Heart left ventricle (tissue), 16 donors: ENCODE measurements at regions not wholly inside any gene's neighbourhood (a gene's known extent, or its start where the extent isn't known, plus 50 kb on each side); places are given as distances from the start of the nearest gene placed in this dataset.

Source experiments
- ATAC-seq, 4 donors: fragments of 200-7000 bp; cut with Tn5 transposase; one replicate each; pipeline ENCODE4 v1.9.1; 2020 to 2022; ENCODE audit warnings: moderate library complexity in 4 of 4, mild to moderate bottlenecking in 3 of 4, moderate number of reproducible peaks in 1 of 4
- DNase-seq, 5 donors: peaks; one replicate each; pipeline ENCODE4 v3.0.0-alpha.2; 2020
- H3K27ac ChIP-seq, 12 donors: fragments of 200-600 bp; sonication (generic) in 4 of 12; one replicate each; pipeline versions ENCODE4 v1.5.0 to v1.8.0; 2016 to 2022; ENCODE audit warnings: mild to moderate bottlenecking in 2 of 12
- H3K27me3 ChIP-seq, 9 donors: fragments of 200-600 bp; sonication (generic) in 2 of 9; one replicate each; pipeline versions ENCODE4 v1.5.1 to v1.8.0; 2016 to 2022; ENCODE audit warnings: mild to moderate bottlenecking in 3 of 9
- H3K36me3 ChIP-seq, 9 donors: fragments of 200-600 bp; sonication (generic) in 2 of 9; one replicate each; pipeline versions ENCODE4 v1.5.0 to v1.8.0; 2018 to 2022; ENCODE audit warnings: mild to moderate bottlenecking in 2 of 9
- H3K4me1 ChIP-seq, 12 donors: fragments of 200-600 bp; sonication (generic) in 4 of 12; one replicate each; pipeline versions ENCODE4 v1.5.0 to v1.8.0; 2016 to 2022; ENCODE audit warnings: mild to moderate bottlenecking in 3 of 12
- H3K4me3 ChIP-seq, 12 donors: fragments of 200-600 bp; sonication (generic) in 4 of 12; one replicate each; pipeline versions ENCODE4 v1.5.0 to v1.8.0; 2017 to 2022; ENCODE audit warnings: mild to moderate bottlenecking in 9 of 12, moderate library complexity in 4 of 12
- H3K9me3 ChIP-seq, 12 donors: fragments of 200-600 bp; sonication (generic) in 4 of 12; one replicate each; pipeline versions ENCODE4 v1.5.0 to v1.8.0; 2016 to 2022; ENCODE audit warnings: mild to moderate bottlenecking in 1 of 12
- POLR2A ChIP-seq, 2 donors: fragments of 450-650 bp; IDR thresholded peaks; one replicate each; pipeline ENCODE4 v1.6.1; 2017; ENCODE audit warnings: antibody characterized with exemption in 2 of 2, mild to moderate bottlenecking in 2 of 2, moderate library complexity in 2 of 2
- WGBS, 4 donors: extraction: QIAGEN DNeasy Blood & Tissue Kit in 2 of 4; methylation state at CpG; one replicate each; pipeline versions ENCODE4 v1.1.5 to v1.1.7; 2013 to 2018; 5-methylcytosine and 5-hydroxymethylcytosine counted together
- intact Hi-C, 10 donors: fragments of 100-400 bp; cut with DNase I; formaldehyde crosslinking; loops; one replicate each; pipeline versions ENCODE4 v1.11.1 to v1.14.2; 2022
- TF ChIP-seq, protein P1 (sequence below), 12 donors: fragments of 200-600 bp; sonication (generic) in 4 of 12; IDR thresholded peaks; one replicate each; pipeline versions ENCODE4 v1.5.0 to v1.8.0; 2018 to 2022; ENCODE audit warnings: antibody characterized with exemption in 12 of 12, mild to moderate bottlenecking in 5 of 12
- donor health status: ischemic (EF 13 %, LVEDD 7.1; RV severe dilation, severe dysfunction).
- donor health status: healthy with polysubstance abuse.
- donor health status: DM: no; HTN: yes; CAD: no.
- donor health status: DM: no; HTN: no; CAD: no.
- donor health status: ischemic (EF 25% LVEDD 6.9; RV normal size, moderate dysfunction).
- donor health status: ischemic (EF 25% LVEDD 5.7; RV mildly dilated, moderate dysfunction).
- donor health status: healthy.
- donor health status: DM: yes; HTN: yes; CAD: no.
- donor health status: ischemic (EF 35%, LVEDD 5.7; RV mildly dilated, moderate dysfunction).
- donor health status: nonischemic (EF 11% LVEDD 7.7; RV severe dilation, severe dysfunction).
- donor health status: DM: yes; HTN: yes; CAD: no.
- donor health status: PGD.
- donor health status: ischemic (EF 29% LVEDD 5.4; RV normal size, mild dysfunction).
- donor health status: nonischemic (EF 23%, LVEDD 6.1; RV moderate dilation, normal function).

DNA sequence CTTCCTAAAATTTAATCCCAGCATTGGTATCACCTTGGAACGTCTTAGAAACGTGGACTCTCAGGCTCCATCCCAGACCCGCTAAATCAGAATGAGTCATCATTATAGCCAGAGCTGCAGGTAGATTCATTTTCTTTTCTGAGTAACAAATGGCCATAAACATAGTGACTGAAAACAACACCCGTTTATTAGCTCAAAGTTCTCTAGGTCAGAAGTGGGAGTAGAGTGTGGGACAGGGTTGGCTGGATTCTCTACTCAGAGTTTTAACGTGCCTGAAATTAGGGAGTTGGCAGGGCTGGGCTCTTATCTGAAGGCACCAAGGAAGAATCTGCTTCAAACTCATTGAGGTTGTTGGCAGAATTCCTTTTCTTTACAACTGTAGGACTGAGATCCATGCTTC, 101.8 kb upstream of the C1QTNF7 start:
- no peaks in the 10 kb centered on the region for H3K27me3 ChIP-seq
- TF ChIP-seq, protein P1, sequence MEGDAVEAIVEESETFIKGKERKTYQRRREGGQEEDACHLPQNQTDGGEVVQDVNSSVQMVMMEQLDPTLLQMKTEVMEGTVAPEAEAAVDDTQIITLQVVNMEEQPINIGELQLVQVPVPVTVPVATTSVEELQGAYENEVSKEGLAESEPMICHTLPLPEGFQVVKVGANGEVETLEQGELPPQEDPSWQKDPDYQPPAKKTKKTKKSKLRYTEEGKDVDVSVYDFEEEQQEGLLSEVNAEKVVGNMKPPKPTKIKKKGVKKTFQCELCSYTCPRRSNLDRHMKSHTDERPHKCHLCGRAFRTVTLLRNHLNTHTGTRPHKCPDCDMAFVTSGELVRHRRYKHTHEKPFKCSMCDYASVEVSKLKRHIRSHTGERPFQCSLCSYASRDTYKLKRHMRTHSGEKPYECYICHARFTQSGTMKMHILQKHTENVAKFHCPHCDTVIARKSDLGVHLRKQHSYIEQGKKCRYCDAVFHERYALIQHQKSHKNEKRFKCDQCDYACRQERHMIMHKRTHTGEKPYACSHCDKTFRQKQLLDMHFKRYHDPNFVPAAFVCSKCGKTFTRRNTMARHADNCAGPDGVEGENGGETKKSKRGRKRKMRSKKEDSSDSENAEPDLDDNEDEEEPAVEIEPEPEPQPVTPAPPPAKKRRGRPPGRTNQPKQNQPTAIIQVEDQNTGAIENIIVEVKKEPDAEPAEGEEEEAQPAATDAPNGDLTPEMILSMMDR (IDR thresholded peaks at IDR 0.05) = no peak
- TF ChIP-seq POLR2A (IDR thresholded peaks at IDR 0.05) = no peak
- WGBS, 4 donors = 65 to 79% (median 67%) methylated on average over 5 of the region's 5 CpGs
- no peak for ATAC-seq
- no peak overlapping the region for H3K27ac ChIP-seq
- H3K36me3 ChIP-seq = no peaks in the 10 kb centered on the region
- intact Hi-C loops = loop anchor here in 1 of 10 donors (2.0 kb wide), 1 partner anchor 49 kb away; no protein-coding TSS in a partner anchor
- H3K9me3 ChIP-seq = peaks cover 0 to 14% (median 0%) of the 10 kb centered on the region in 12 donors
- H3K4me3 ChIP-seq = no peak overlapping the region
- DNase-seq = no peak
- H3K4me1 ChIP-seq = peaks cover 0 to 4% (median 0%) of the 10 kb centered on the region in 12 donors

DNA sequence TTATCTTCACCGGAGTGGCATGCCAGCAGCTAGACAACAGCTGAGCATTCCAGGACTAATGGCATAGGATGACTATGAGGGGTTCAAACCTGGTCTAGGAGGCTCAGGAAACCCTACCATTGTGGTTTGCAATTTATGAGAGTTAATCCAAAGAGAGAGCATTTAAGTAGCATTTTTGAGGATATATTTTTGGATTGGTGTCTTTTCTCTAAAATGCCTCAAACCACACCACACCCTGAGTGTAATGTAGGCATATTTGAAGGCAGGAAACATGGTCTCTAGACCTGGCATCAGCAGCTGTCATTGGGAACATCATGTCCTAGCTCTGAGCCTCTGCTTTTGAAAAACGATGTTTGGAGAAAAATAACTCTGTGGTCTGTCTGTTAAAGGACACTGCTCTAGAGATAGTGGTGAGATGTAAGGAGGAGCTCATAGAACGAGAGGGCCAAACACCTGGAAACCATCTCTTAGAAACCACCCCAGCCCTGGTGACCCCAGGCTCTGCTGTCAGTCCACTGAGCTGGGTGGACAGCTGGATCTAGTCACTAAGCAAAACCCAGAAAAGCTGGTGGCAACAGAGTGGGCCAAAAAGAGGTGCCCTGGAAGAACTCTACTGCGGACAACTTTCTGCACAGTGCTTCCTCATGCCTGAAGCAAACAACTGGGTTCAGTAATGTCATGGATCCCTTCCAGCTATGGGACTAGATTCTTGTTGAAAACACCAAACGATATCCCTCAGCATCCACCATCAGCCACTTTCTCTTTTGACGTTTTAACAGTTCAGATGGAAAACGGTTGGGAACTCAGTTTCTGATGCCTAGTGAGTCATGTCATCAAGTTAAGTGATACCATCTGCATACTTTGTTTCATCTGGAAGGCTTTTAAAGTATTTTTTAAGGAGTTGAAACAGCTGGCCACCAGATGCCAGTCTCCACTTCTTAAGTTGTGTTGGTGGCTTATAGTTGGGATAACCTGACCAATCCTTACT, 100.2 kb upstream of the C1QTNF7 start:
- no peak overlapping the region for H3K4me3 ChIP-seq
- intact Hi-C loops = loop anchor here in 1 of 10 donors (2.0 kb wide), 1 partner anchor 47 kb away; no protein-coding TSS in a partner anchor
- no peaks in the 10 kb centered on the region for H3K36me3 ChIP-seq
- peaks cover 0 to 13% (median 0%) of the 10 kb centered on the region in 12 donors for H3K9me3 ChIP-seq
- DNase-seq (peak in 1 of 5 donors; percentile 45), ATAC-seq (peak; percentile 40 to 91 (median 62))
- WGBS, 4 donors = 58 to 73% (median 63%) methylated on average over 7 of the region's 7 CpGs
- TF ChIP-seq, protein P1 (IDR thresholded peaks at IDR 0.05) = no peak
- no peak for TF ChIP-seq POLR2A (IDR thresholded peaks at IDR 0.05)
- H3K27me3 ChIP-seq = no peaks in the 10 kb centered on the region
- H3K4me1 ChIP-seq = peaks cover 0 to 4% (median 0%) of the 10 kb centered on the region in 12 donors
- H3K27ac ChIP-seq = peak overlapping the region in 3 of 12 donors; percentile 13 to 64 (median 29)

DNA sequence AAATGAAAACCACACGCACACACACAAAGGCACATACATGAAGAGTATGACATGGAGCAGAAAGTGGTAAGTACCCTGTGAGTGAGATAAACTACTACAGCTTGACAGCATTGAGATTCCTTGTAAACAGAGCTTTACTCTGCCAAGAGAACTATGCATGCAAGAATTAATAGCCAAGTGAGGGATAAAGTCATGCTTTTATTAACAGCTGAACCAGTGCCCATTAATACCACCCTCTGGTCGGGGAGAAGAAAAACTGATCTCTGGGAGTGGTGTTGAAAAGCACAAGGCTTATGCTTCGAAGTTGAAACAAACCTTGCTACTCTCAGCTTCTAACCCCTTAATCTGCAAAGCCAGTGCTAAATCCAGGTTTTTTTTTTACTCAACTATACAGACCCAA, 95.9 kb upstream of the C1QTNF7 start:
- Histone ChIP-seq H3K4me3 (no peak overlapping the region), H3K27me3 (no peaks in the 10 kb centered on the region), H3K27ac (no peak overlapping the region), H3K9me3 (no peaks in the 10 kb centered on the region), H3K4me1 (peaks cover 0 to 8% (median 0%) of the 10 kb centered on the region in 12 donors), H3K36me3 (no peaks in the 10 kb centered on the region)
- no peak for ATAC-seq
- WGBS, 4 donors = 53 to 61% (median 56%) methylated on average over 3 of the region's 3 CpGs
- TF ChIP-seq, protein P1 (IDR thresholded peaks at IDR 0.05) = no peak
- no peak for TF ChIP-seq POLR2A (IDR thresholded peaks at IDR 0.05)
- intact Hi-C loops = no loop called here
- DNase-seq = no peak

DNA sequence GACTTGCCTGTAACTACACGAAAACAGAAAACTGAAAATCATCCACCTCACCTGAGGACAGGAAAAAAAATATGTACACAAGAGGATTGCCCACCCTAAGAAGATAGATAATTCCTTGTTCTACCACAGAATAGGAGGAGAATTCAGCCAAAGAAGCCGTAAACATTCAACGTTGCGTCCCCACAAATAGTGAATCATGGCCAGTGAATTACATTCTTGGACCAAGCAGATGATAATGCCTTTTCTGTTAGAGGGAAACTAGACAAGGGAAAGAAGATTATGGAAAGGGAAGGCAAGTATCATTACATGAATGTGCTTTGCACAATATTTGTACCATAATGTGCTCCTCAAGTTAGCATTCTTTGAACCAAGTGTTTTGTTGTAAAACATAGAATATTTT, 95.5 kb upstream of the C1QTNF7 start:
- intact Hi-C loops = no loop called here
- Histone ChIP-seq H3K36me3 (no peaks in the 10 kb centered on the region), H3K27ac (no peak overlapping the region), H3K4me3 (no peak overlapping the region), H3K9me3 (no peaks in the 10 kb centered on the region), H3K4me1 (peaks cover 0 to 7% (median 0%) of the 10 kb centered on the region in 12 donors), H3K27me3 (no peaks in the 10 kb centered on the region)
- DNase-seq (no peak), ATAC-seq (no peak)
- TF ChIP-seq, protein P1 (IDR thresholded peaks at IDR 0.05) = no peak
- no peak for TF ChIP-seq POLR2A (IDR thresholded peaks at IDR 0.05)
- WGBS, 4 donors = 87 to 93% (median 90%) methylated on average over 4 of the region's 4 CpGs
